Mesendoderm (in vitro differentiated cells): ENCODE measurements at regions not wholly inside any gene's neighbourhood (a gene's known extent, or its start where the extent isn't known, plus 50 kb on each side); places are given as distances from the start of the nearest gene placed in this dataset.

Experiments used
- DNase-seq: peaks from one replicate; pipeline ENCODE4 v3.0.0; 2013
- H2AK5ac ChIP-seq: 2 replicates; pipeline ENCODE4 v1.6.1; 2013; ENCODE audit warnings: low read length, inconsistent platforms
- H2BK120ac ChIP-seq: 2 replicates; pipeline ENCODE4 v1.6.1; 2013; ENCODE audit warnings: low read depth, mild to moderate bottlenecking, low read length, moderate library complexity, mixed read lengths
- H2BK15ac ChIP-seq: replicated peaks from 2 replicates; pipeline ENCODE4 v1.6.1; 2013; ENCODE audit warnings: low read depth, mild to moderate bottlenecking, moderate library complexity
- H2BK5ac ChIP-seq: 2 replicates; pipeline ENCODE4 v1.6.1; 2013; ENCODE audit warnings: low read length, inconsistent platforms
- H3K18ac ChIP-seq: 2 replicates; pipeline ENCODE4 v1.6.1; 2013; ENCODE audit warnings: mild to moderate bottlenecking, low read length, mixed read lengths
- H3K23ac ChIP-seq: one replicate; pipeline ENCODE4 v1.6.1; 2013; ENCODE audit warnings: low read length
- H3K27ac ChIP-seq: 2 replicates; pipeline ENCODE4 v1.5.1; 2013; ENCODE audit warnings: low read depth, mild to moderate bottlenecking, inconsistent platforms, low read length, moderate library complexity
- H3K27me3 ChIP-seq: 2 replicates; pipeline ENCODE4 v1.6.1; 2013; ENCODE audit warnings: low read length, control low read depth, mild to moderate bottlenecking, inconsistent platforms; ENCODE audit not compliant: insufficient read depth, poor library complexity
- H3K36me3 ChIP-seq: 2 replicates; pipeline ENCODE4 v1.6.1; 2013; ENCODE audit warnings: low read length, inconsistent platforms; ENCODE audit not compliant: control insufficient read depth, insufficient read depth
- H3K4ac ChIP-seq: one replicate; pipeline ENCODE4 v1.6.1; 2013; ENCODE audit warnings: low read depth, mild to moderate bottlenecking, low read length, moderate library complexity
- H3K4me1 ChIP-seq: 2 replicates; pipeline ENCODE4 v1.6.1; 2013; ENCODE audit warnings: low read depth, low read length, inconsistent platforms; ENCODE audit not compliant: control insufficient read depth
- H3K4me2 ChIP-seq: 2 replicates; pipeline ENCODE4 v1.6.1; 2013; ENCODE audit warnings: low read length
- H3K4me3 ChIP-seq: 2 replicates; pipeline ENCODE4 v1.5.1; 2013; ENCODE audit warnings: mild to moderate bottlenecking, low read length
- H3K56ac ChIP-seq: one replicate; pipeline ENCODE4 v1.6.1; 2013; ENCODE audit warnings: low read length
- H3K79me1 ChIP-seq: 2 replicates; pipeline ENCODE4 v1.6.1; 2013; ENCODE audit warnings: low read length, inconsistent platforms
- H3K79me2 ChIP-seq: 2 replicates; pipeline ENCODE4 v1.6.1; 2013; ENCODE audit warnings: mild to moderate bottlenecking, low read length; ENCODE audit not compliant: control insufficient read depth, insufficient read depth
- H3K9ac ChIP-seq: 2 replicates; pipeline ENCODE4 v1.6.1; 2013; ENCODE audit warnings: low read length, inconsistent platforms
- H4K5ac ChIP-seq: one replicate; pipeline ENCODE4 v1.6.1; 2013; ENCODE audit warnings: low read length
- H4K8ac ChIP-seq: one replicate; pipeline ENCODE4 v1.6.1; 2013; ENCODE audit warnings: low read depth, mild to moderate bottlenecking, control low read depth, low read length, moderate library complexity
- WGBS: extraction: QIAGEN DNeasy Blood & Tissue Kit; methylation state at CpG from one replicate; pipeline ENCODE4 v1.1.7; 2013; ENCODE audit warnings: low lambda C conversion rate, missing lambda C conversion rate; ENCODE audit not compliant: insufficient coverage; ENCODE audit errors: extremely low coverage; 5-methylcytosine and 5-hydroxymethylcytosine counted together

GRCh38 chr6:27065183-27065582 is 182.3 kb upstream of the PRSS16 start:
- WGBS, result no CpG with 5 or more reads among the region's 3 CpGs
- Histone ChIP-seq H2BK15ac (no peak overlapping the region), H3K4ac (no peak overlapping the region), H3K79me2 (no peaks in the 10 kb centered on the region), H3K27me3 (no peaks in the 10 kb centered on the region), H3K4me1 (peaks cover 8% of the 10 kb centered on the region), H3K4me2 (no peak overlapping the region), H3K9ac (no peak overlapping the region), H3K4me3 (no peak overlapping the region), H3K23ac (no peak overlapping the region), H4K8ac (no peak overlapping the region), H2BK120ac (peak overlapping the region; percentile 67), H3K79me1 (no peaks in the 10 kb centered on the region), H3K18ac (no peak overlapping the region), H3K56ac (no peak overlapping the region), H2AK5ac (no peak overlapping the region), H3K36me3 (no peaks in the 10 kb centered on the region), H3K27ac (no peak overlapping the region), H2BK5ac (no peak overlapping the region), H4K5ac (no peak overlapping the region)
- DNase-seq, result no peak

- Histone ChIP-seq H2AK5ac (no peak overlapping the region), H3K4me3 (no peak overlapping the region), H3K79me1 (no peaks in the 10 kb centered on the region), H3K27ac (peak overlapping the region; percentile 2), H4K5ac (no peak overlapping the region), H3K4ac (no peak overlapping the region), H2BK120ac (no peak overlapping the region), H3K36me3 (no peaks in the 10 kb centered on the region), H3K23ac (no peak overlapping the region), H3K18ac (no peak overlapping the region), H3K79me2 (no peaks in the 10 kb centered on the region), H2BK5ac (peak overlapping the region; percentile 18), H3K27me3 (no peaks in the 10 kb centered on the region), H2BK15ac (no peak overlapping the region), H3K4me2 (no peak overlapping the region), H3K9ac (peak overlapping the region; percentile 3), H4K8ac (no peak overlapping the region), H3K4me1 (peaks cover 8% of the 10 kb centered on the region), H3K56ac (peak overlapping the region; percentile 75)
- DNase-seq, result peak; percentile 17
- no CpG with 5 or more reads among the region's 4 CpGs for WGBS
Measured at GRCh38 chr6:27066381-27066780, 181.1 kb upstream of the PRSS16 start.

- peaks cover 8% of the 10 kb centered on the region for H3K4me1 ChIP-seq
- H4K5ac ChIP-seq, result no peak overlapping the region
- H2BK120ac ChIP-seq, result no peak overlapping the region
- H3K27me3 ChIP-seq, result no peaks in the 10 kb centered on the region
- H2BK5ac ChIP-seq, result peak overlapping the region; percentile 18
- H3K9ac ChIP-seq, result no peak overlapping the region
- H3K4me3 ChIP-seq, result no peak overlapping the region
- H3K4me2 ChIP-seq, result no peak overlapping the region
- H3K36me3 ChIP-seq, result no peaks in the 10 kb centered on the region
- no peaks in the 10 kb centered on the region for H3K79me1 ChIP-seq
- no CpG with 5 or more reads among the region's 1 CpG for WGBS
- no peaks in the 10 kb centered on the region for H3K79me2 ChIP-seq
- H2BK15ac ChIP-seq, result no peak overlapping the region
- peak overlapping the region; percentile 75 for H3K56ac ChIP-seq
- no peak overlapping the region for H3K18ac ChIP-seq
- no peak overlapping the region for H3K4ac ChIP-seq
- no peak overlapping the region for H3K23ac ChIP-seq
- DNase-seq, result peak; percentile 44
- H4K8ac ChIP-seq, result no peak overlapping the region
- no peak overlapping the region for H2AK5ac ChIP-seq
- peak overlapping the region; percentile 2 for H3K27ac ChIP-seq
Measured at GRCh38 chr6:27066802-27067201, 180.7 kb upstream of the PRSS16 start.

- WGBS, result no CpG with 5 or more reads among the region's 3 CpGs
- Histone ChIP-seq H4K5ac (no peak overlapping the region), H3K27me3 (no peaks in the 10 kb centered on the region)
Measured at GRCh38 chr6:27073441-27073840, 174.1 kb upstream of the PRSS16 start.

GRCh38 chr6:27076116-27076515 is 171.4 kb upstream of the PRSS16 start:
- Histone ChIP-seq H2AK5ac (no peak overlapping the region), H3K79me1 (no peaks in the 10 kb centered on the region), H2BK5ac (no peak overlapping the region), H3K56ac (no peak overlapping the region), H2BK15ac (no peak overlapping the region), H3K27ac (no peak overlapping the region), H3K79me2 (no peaks in the 10 kb centered on the region), H3K36me3 (no peaks in the 10 kb centered on the region), H3K4me1 (no peaks in the 10 kb centered on the region), H3K4me2 (no peak overlapping the region), H3K27me3 (no peaks in the 10 kb centered on the region), H4K5ac (no peak overlapping the region), H2BK120ac (no peak overlapping the region), H3K23ac (no peak overlapping the region), H4K8ac (no peak overlapping the region), H3K4me3 (no peak overlapping the region), H3K4ac (no peak overlapping the region), H3K9ac (no peak overlapping the region), H3K18ac (no peak overlapping the region)
- DNase-seq, result no peak
- WGBS, result no CpG with 5 or more reads among the region's 1 CpG

More at GRCh38 chr6:27073441-27073840, 174.1 kb upstream of the PRSS16 start:
- Histone ChIP-seq H2BK5ac (no peak overlapping the region), H3K79me2 (no peaks in the 10 kb centered on the region), H2AK5ac (no peak overlapping the region), H3K23ac (no peak overlapping the region), H3K9ac (no peak overlapping the region), H3K4me1 (no peaks in the 10 kb centered on the region), H3K4me2 (no peak overlapping the region), H2BK15ac (no peak overlapping the region), H3K27ac (no peak overlapping the region), H3K79me1 (no peaks in the 10 kb centered on the region), H3K36me3 (no peaks in the 10 kb centered on the region), H3K4ac (no peak overlapping the region), H3K4me3 (no peak overlapping the region), H3K56ac (no peak overlapping the region), H4K8ac (no peak overlapping the region), H3K18ac (no peak overlapping the region), H2BK120ac (no peak overlapping the region)
- no peak for DNase-seq

- no peak overlapping the region for H3K23ac ChIP-seq
- H3K4me1 ChIP-seq, result no peaks in the 10 kb centered on the region
- H3K27me3 ChIP-seq, result no peaks in the 10 kb centered on the region
- H3K27ac ChIP-seq, result no peak overlapping the region
- no peak overlapping the region for H2BK15ac ChIP-seq
- H3K36me3 ChIP-seq, result no peaks in the 10 kb centered on the region
- no peaks in the 10 kb centered on the region for H3K79me1 ChIP-seq
- H4K5ac ChIP-seq, result no peak overlapping the region
- no CpG with 5 or more reads among the region's 9 CpGs for WGBS
- H3K4ac ChIP-seq, result no peak overlapping the region
- no peaks in the 10 kb centered on the region for H3K79me2 ChIP-seq
- no peak overlapping the region for H2BK5ac ChIP-seq
- no peak overlapping the region for H2BK120ac ChIP-seq
- no peak overlapping the region for H3K18ac ChIP-seq
- peak overlapping the region; percentile 53 for H3K9ac ChIP-seq
- no peak overlapping the region for H2AK5ac ChIP-seq
- peak overlapping the region; percentile 36 for H3K4me3 ChIP-seq
- H4K8ac ChIP-seq, result no peak overlapping the region
- DNase-seq, result peak; percentile 71
- H3K56ac ChIP-seq, result peak overlapping the region; percentile 53
- H3K4me2 ChIP-seq, result peak overlapping the region; percentile 19
Measured at GRCh38 chr6:27078734-27079357, 168.7 kb upstream of the PRSS16 start.
